ENCODE measurements at regions not wholly inside any gene's neighbourhood (a gene's known extent, or its start where the extent isn't known, plus 50 kb on each side); places are given as distances from the start of the nearest gene placed in this dataset.

- H3K27me3 ChIP-seq (replicated peaks in 1 of 2; ENCODE audit: control insufficient read depth in 2 of 2, extremely low read depth in 1 of 2, insufficient read depth in 2 of 2, low read length in 1 of 2): peaks cover 0 to 4% of the 10 kb centered on the region in 2 experiments
- Mint-ChIP-seq H3K4me3 (no peak overlapping the region), H3K36me3 (no peaks in the 10 kb centered on the region), H3K9me3 (peaks cover 0 to 5% (median 4%) of the 10 kb centered on the region in 3 donors), H3K27ac (no peak overlapping the region), H3K27me3 (peaks cover 4 to 6% of the 10 kb centered on the region in 2 donors), H3K4me1 (no peaks in the 10 kb centered on the region)
- H3K27ac ChIP-seq (ENCODE audit: low read length): no peak overlapping the region
- H3K4me3 ChIP-seq (ENCODE audit: control insufficient read depth in 1 of 2, extremely low read depth in 1 of 2, low read length in 1 of 2): no peak overlapping the region
- no peaks in the 10 kb centered on the region for H3K4me1 ChIP-seq (ENCODE audit: control insufficient read depth in 1 of 2, extremely low read depth in 1 of 2, insufficient read depth in 2 of 2, low read length in 2 of 2)
- DNase-seq (no peak), ATAC-seq (replicated peaks in 1 of 4) (no peak)
- no CpG with 5 or more reads among the region's 3 CpGs for WGBS (ENCODE audit: insufficient coverage)
- H3K36me3 ChIP-seq (ENCODE audit: control insufficient read depth in 2 of 2, extremely low read depth in 1 of 2, insufficient read depth in 1 of 2, low read length in 1 of 2): no peaks in the 10 kb centered on the region
- no peaks in the 10 kb centered on the region for H3K9me3 ChIP-seq
- ChIA-PET CTCF (no interaction called here), POLR2A (no interaction called here)
These were observed 465.3 kb downstream of the EIPR1 start for GRCh38 chr2:2912293-2912692.

- ATAC-seq (replicated peaks in 1 of 4): no peak
- H3K4me3 Mint-ChIP-seq: no peak overlapping the region
- ChIA-PET POLR2A (no interaction called here), CTCF (interaction anchor here in 1 of 2 donors (0.5 kb wide), 1 partner anchor 12 kb away, joined by 3 read pairs; no protein-coding TSS in a partner anchor)
- Histone ChIP-seq H3K9me3 (no peaks in the 10 kb centered on the region), H3K4me3 (ENCODE audit: control insufficient read depth in 1 of 2, extremely low read depth in 1 of 2, low read length in 1 of 2) (no peak overlapping the region), H3K36me3 (ENCODE audit: control insufficient read depth in 2 of 2, extremely low read depth in 1 of 2, insufficient read depth in 1 of 2, low read length in 1 of 2) (no peaks in the 10 kb centered on the region), H3K27me3 (replicated peaks in 1 of 2; ENCODE audit: control insufficient read depth in 2 of 2, extremely low read depth in 1 of 2, insufficient read depth in 2 of 2, low read length in 1 of 2) (peaks cover 0 to 3% of the 10 kb centered on the region in 2 experiments), H3K4me1 (ENCODE audit: control insufficient read depth in 1 of 2, extremely low read depth in 1 of 2, insufficient read depth in 2 of 2, low read length in 2 of 2) (no peaks in the 10 kb centered on the region), H3K27ac (ENCODE audit: low read length) (no peak overlapping the region)
- H3K36me3 Mint-ChIP-seq: no peaks in the 10 kb centered on the region
- no peak overlapping the region for H3K27ac Mint-ChIP-seq
- H3K4me1 Mint-ChIP-seq: peaks cover 0 to 2% (median 0%) of the 10 kb centered on the region in 3 donors
- peaks cover 0 to 6% of the 10 kb centered on the region in 2 donors for H3K27me3 Mint-ChIP-seq
- WGBS (ENCODE audit: insufficient coverage): 86% methylated on average over 5 of the region's 7 CpGs
- no peaks in the 10 kb centered on the region for H3K9me3 Mint-ChIP-seq
- DNase-seq: no peak
These were observed 467.4 kb downstream of the EIPR1 start for GRCh38 chr2:2910259-2910658.

GRCh38 chr2:2909086-2910035 lies 468.3 kb downstream of the EIPR1 start:
- POLR2A ChIA-PET: no interaction called here
- DNase-seq: no peak
- Mint-ChIP-seq H3K4me3 (no peak overlapping the region), H3K9me3 (no peaks in the 10 kb centered on the region), H3K4me1 (peaks cover 0 to 2% (median 0%) of the 10 kb centered on the region in 3 donors), H3K27me3 (peaks cover 0 to 6% of the 10 kb centered on the region in 2 donors), H3K27ac (no peak overlapping the region), H3K36me3 (no peaks in the 10 kb centered on the region)
- no peaks in the 10 kb centered on the region for H3K36me3 ChIP-seq (ENCODE audit: control insufficient read depth in 2 of 2, extremely low read depth in 1 of 2, insufficient read depth in 1 of 2, low read length in 1 of 2)
- CTCF ChIA-PET: no interaction called here
- no peak overlapping the region for H3K4me3 ChIP-seq (ENCODE audit: control insufficient read depth in 1 of 2, extremely low read depth in 1 of 2, low read length in 1 of 2)
- no peaks in the 10 kb centered on the region for H3K9me3 ChIP-seq
- no peak for ATAC-seq (replicated peaks in 1 of 4)
- H3K27me3 ChIP-seq (replicated peaks in 1 of 2; ENCODE audit: control insufficient read depth in 2 of 2, extremely low read depth in 1 of 2, insufficient read depth in 2 of 2, low read length in 1 of 2): peaks cover 0 to 3% of the 10 kb centered on the region in 2 experiments
- no peaks in the 10 kb centered on the region for H3K4me1 ChIP-seq (ENCODE audit: control insufficient read depth in 1 of 2, extremely low read depth in 1 of 2, insufficient read depth in 2 of 2, low read length in 2 of 2)
- WGBS (ENCODE audit: insufficient coverage): 80% methylated on average over 15 of the region's 23 CpGs
- H3K27ac ChIP-seq (ENCODE audit: low read length): no peak overlapping the region

- 83% methylated on average over 2 of the region's 7 CpGs for WGBS (ENCODE audit: insufficient coverage)
- Mint-ChIP-seq H3K27ac (no peak overlapping the region), H3K36me3 (no peaks in the 10 kb centered on the region), H3K4me1 (peaks cover 11 to 13% (median 11%) of the 10 kb centered on the region in 3 donors), H3K27me3 (no peaks in the 10 kb centered on the region), H3K9me3 (no peaks in the 10 kb centered on the region), H3K4me3 (no peak overlapping the region)
- Histone ChIP-seq H3K27ac (ENCODE audit: low read length) (no peak overlapping the region), H3K9me3 (no peaks in the 10 kb centered on the region), H3K4me1 (ENCODE audit: control insufficient read depth in 1 of 2, extremely low read depth in 1 of 2, insufficient read depth in 2 of 2, low read length in 2 of 2) (no peaks in the 10 kb centered on the region), H3K4me3 (ENCODE audit: control insufficient read depth in 1 of 2, extremely low read depth in 1 of 2, low read length in 1 of 2) (no peak overlapping the region), H3K36me3 (ENCODE audit: control insufficient read depth in 2 of 2, extremely low read depth in 1 of 2, insufficient read depth in 1 of 2, low read length in 1 of 2) (no peaks in the 10 kb centered on the region), H3K27me3 (replicated peaks in 1 of 2; ENCODE audit: control insufficient read depth in 2 of 2, extremely low read depth in 1 of 2, insufficient read depth in 2 of 2, low read length in 1 of 2) (no peaks in the 10 kb centered on the region)
- ATAC-seq (replicated peaks in 1 of 4) (no peak), DNase-seq (no peak)
- ChIA-PET POLR2A (no interaction called here), CTCF (no interaction called here)
These were observed 471.5 kb downstream of the EIPR1 start for GRCh38 chr2:2906091-2906490.

- Mint-ChIP-seq H3K4me3 (no peak overlapping the region), H3K27ac (no peak overlapping the region), H3K27me3 (no peaks in the 10 kb centered on the region), H3K36me3 (no peaks in the 10 kb centered on the region), H3K9me3 (no peaks in the 10 kb centered on the region), H3K4me1 (peaks cover 12 to 16% (median 14%) of the 10 kb centered on the region in 3 donors)
- WGBS (ENCODE audit: insufficient coverage): 85% methylated on average over 9 of the region's 16 CpGs
- H3K4me1 ChIP-seq (ENCODE audit: control insufficient read depth in 1 of 2, extremely low read depth in 1 of 2, insufficient read depth in 2 of 2, low read length in 2 of 2): no peaks in the 10 kb centered on the region
- no peaks in the 10 kb centered on the region for H3K36me3 ChIP-seq (ENCODE audit: control insufficient read depth in 2 of 2, extremely low read depth in 1 of 2, insufficient read depth in 1 of 2, low read length in 1 of 2)
- no peak for DNase-seq
- no peak overlapping the region for H3K4me3 ChIP-seq (ENCODE audit: control insufficient read depth in 1 of 2, extremely low read depth in 1 of 2, low read length in 1 of 2)
- H3K27ac ChIP-seq (ENCODE audit: low read length): no peak overlapping the region
- ChIA-PET POLR2A (no interaction called here), CTCF (no interaction called here)
- no peaks in the 10 kb centered on the region for H3K9me3 ChIP-seq
- no peak for ATAC-seq (replicated peaks in 1 of 4)
- no peaks in the 10 kb centered on the region for H3K27me3 ChIP-seq (replicated peaks in 1 of 2; ENCODE audit: control insufficient read depth in 2 of 2, extremely low read depth in 1 of 2, insufficient read depth in 2 of 2, low read length in 1 of 2)
These were observed 472.8 kb downstream of the EIPR1 start for GRCh38 chr2:2904721-2905350.

GRCh38 chr2:2902547-2903281 lies 474.9 kb downstream of the EIPR1 start:
- Mint-ChIP-seq H3K4me3 (no peak overlapping the region), H3K27me3 (no peaks in the 10 kb centered on the region), H3K4me1 (peaks cover 12 to 16% (median 14%) of the 10 kb centered on the region in 3 donors), H3K27ac (no peak overlapping the region), H3K36me3 (no peaks in the 10 kb centered on the region), H3K9me3 (no peaks in the 10 kb centered on the region)
- no peaks in the 10 kb centered on the region for H3K36me3 ChIP-seq (ENCODE audit: control insufficient read depth in 2 of 2, extremely low read depth in 1 of 2, insufficient read depth in 1 of 2, low read length in 1 of 2)
- DNase-seq: no peak
- ChIA-PET POLR2A (no interaction called here), CTCF (no interaction called here)
- H3K9me3 ChIP-seq: no peaks in the 10 kb centered on the region
- H3K4me1 ChIP-seq (ENCODE audit: control insufficient read depth in 1 of 2, extremely low read depth in 1 of 2, insufficient read depth in 2 of 2, low read length in 2 of 2): no peaks in the 10 kb centered on the region
- no peaks in the 10 kb centered on the region for H3K27me3 ChIP-seq (replicated peaks in 1 of 2; ENCODE audit: control insufficient read depth in 2 of 2, extremely low read depth in 1 of 2, insufficient read depth in 2 of 2, low read length in 1 of 2)
- WGBS (ENCODE audit: insufficient coverage): 72% methylated on average over 8 of the region's 8 CpGs
- no peak overlapping the region for H3K27ac ChIP-seq (ENCODE audit: low read length)
- ATAC-seq (replicated peaks in 1 of 4): no peak
- H3K4me3 ChIP-seq (ENCODE audit: control insufficient read depth in 1 of 2, extremely low read depth in 1 of 2, low read length in 1 of 2): no peak overlapping the region

Measured in T-cell (primary cell).